Epithelial cell of esophagus (primary cell): ENCODE measurements at regions not wholly inside any gene's neighbourhood (a gene's known extent, or its start where the extent isn't known, plus 50 kb on each side); places are given as distances from the start of the nearest gene placed in this dataset.
A peak's percentile ranks its signal among the peaks of the same experiment; 100 is the strongest.

Experiments used
- DNase-seq: peaks from one replicate; pipeline ENCODE4 v3.0.0; 2010; ENCODE audit warnings: low read depth
- H3K4me3 ChIP-seq: 2 replicates; pipeline ENCODE4 v1.5.1; 2011; ENCODE audit warnings: mild to moderate bottlenecking, low read length, control low read depth
- CTCF ChIP-seq: IDR thresholded peaks from 2 replicates; pipeline ENCODE4 v1.5.1; 2011; ENCODE audit warnings: low read depth, mild to moderate bottlenecking, low read length, control low read depth, inconsistent platforms; ENCODE audit not compliant: insufficient read depth; ENCODE audit errors: missing control alignments

DNA sequence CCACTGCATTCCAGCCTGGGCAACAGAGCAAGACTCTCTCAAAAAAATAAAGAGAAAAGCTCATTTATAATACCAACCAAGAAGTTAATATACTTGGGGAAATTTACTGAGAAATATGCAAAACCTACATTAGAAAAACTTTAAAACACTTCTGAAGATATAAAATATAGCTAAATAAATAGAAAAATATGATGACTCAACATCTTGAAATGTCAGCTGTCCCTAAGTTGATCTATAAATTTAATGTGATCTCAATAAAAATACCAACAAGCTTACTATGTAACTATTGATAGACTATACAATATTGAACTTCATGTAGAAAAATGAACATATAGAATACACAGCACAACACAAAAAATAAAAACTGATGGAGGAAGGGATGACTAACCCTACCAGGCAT is 87.5 kb upstream of the INTU start:
- no peak for DNase-seq
- no peak for TF ChIP-seq CTCF
- no peak overlapping the region for H3K4me3 ChIP-seq

- no peak for TF ChIP-seq CTCF
- H3K4me3 ChIP-seq: no peak overlapping the region
- DNase-seq: no peak
Measured at GRCh38 chr4:127548990-127549925, 83.5 kb upstream of the INTU start.

- DNase-seq: peak; percentile 59
- no peak overlapping the region for H3K4me3 ChIP-seq
- no peak for TF ChIP-seq CTCF
Measured at GRCh38 chr4:127555106-127555505, 77.7 kb upstream of the INTU start.

GRCh38 chr4:127558088-127558487 is 74.7 kb upstream of the INTU start:
- H3K4me3 ChIP-seq: no peak overlapping the region
- TF ChIP-seq CTCF: no peak
- DNase-seq: no peak

- no peak overlapping the region for H3K4me3 ChIP-seq
- no peak for DNase-seq
- no peak for TF ChIP-seq CTCF
Measured at GRCh38 chr4:127558489-127559407, 74.0 kb upstream of the INTU start.

- no peak overlapping the region for H3K4me3 ChIP-seq
- DNase-seq: no peak
- TF ChIP-seq CTCF: no peak
Measured at GRCh38 chr4:127559981-127560380, 72.8 kb upstream of the INTU start.
